ENCODE measurements at regions not wholly inside any gene's neighbourhood (a gene's known extent, or its start where the extent isn't known, plus 50 kb on each side); places are given as distances from the start of the nearest gene placed in this dataset.

GRCh38 chr6:96302991-96303390 lies 218.6 kb upstream of the UFL1 start:
- H3K4me3 ChIP-seq (ENCODE audit: low read depth, low read length), result no peak overlapping the region
- DNase-seq (ENCODE audit: low read depth), result no peak
- no peak for TF ChIP-seq CTCF (conservative IDR thresholded peaks at IDR 0.05; ENCODE audit: low read depth, low read length)

- no peak for TF ChIP-seq CTCF (conservative IDR thresholded peaks at IDR 0.05; ENCODE audit: low read depth, low read length)
- DNase-seq (ENCODE audit: low read depth), result no peak
- no peak overlapping the region for H3K4me3 ChIP-seq (ENCODE audit: low read depth, low read length)
Measured at GRCh38 chr6:96304997-96305396, 216.6 kb upstream of the UFL1 start.

- no peak for TF ChIP-seq CTCF (conservative IDR thresholded peaks at IDR 0.05; ENCODE audit: low read depth, low read length)
- no peak for DNase-seq (ENCODE audit: low read depth)
Measured at GRCh38 chr6:96330884-96331283, 190.7 kb upstream of the UFL1 start.

GRCh38 chr6:96340164-96340563 lies 181.4 kb upstream of the UFL1 start:
- no peak for DNase-seq (ENCODE audit: low read depth)
- no peak overlapping the region for H3K4me3 ChIP-seq (ENCODE audit: low read depth, low read length)
- no peak for TF ChIP-seq CTCF (conservative IDR thresholded peaks at IDR 0.05; ENCODE audit: low read depth, low read length)

More at GRCh38 chr6:96330884-96331283, 190.7 kb upstream of the UFL1 start:
- no peak overlapping the region for H3K4me3 ChIP-seq (ENCODE audit: low read depth, low read length)

GRCh38 chr6:96345501-96345900 lies 176.1 kb upstream of the UFL1 start:
- no peak overlapping the region for H3K4me3 ChIP-seq (ENCODE audit: low read depth, low read length)
- TF ChIP-seq CTCF (conservative IDR thresholded peaks at IDR 0.05; ENCODE audit: low read depth, low read length), result no peak

GRCh38 chr6:96381246-96381645 lies 140.4 kb upstream of the UFL1 start:
- no peak for TF ChIP-seq CTCF (conservative IDR thresholded peaks at IDR 0.05; ENCODE audit: low read depth, low read length)
- H3K4me3 ChIP-seq (ENCODE audit: low read depth, low read length), result no peak overlapping the region
- no peak for DNase-seq (ENCODE audit: low read depth)

More at GRCh38 chr6:96345501-96345900, 176.1 kb upstream of the UFL1 start:
- DNase-seq (ENCODE audit: low read depth), result no peak

- H3K4me3 ChIP-seq (ENCODE audit: low read depth, low read length), result no peak overlapping the region
- TF ChIP-seq CTCF (conservative IDR thresholded peaks at IDR 0.05; ENCODE audit: low read depth, low read length), result no peak
- DNase-seq (ENCODE audit: low read depth), result no peak
Measured at GRCh38 chr6:96391776-96392360, 129.7 kb upstream of the UFL1 start.
